Ramos (cell line): ENCODE measurements at regions not wholly inside any gene's neighbourhood (a gene's known extent, or its start where the extent isn't known, plus 50 kb on each side); places are given as distances from the start of the nearest gene placed in this dataset.
"Not testable (repeated sequence)": the region's sequence is repeated elsewhere in the genome, so short reads cannot be mapped to it uniquely, and the experiment has no call there.

Experiments used
- in situ Hi-C: fragments of 300-500 bp; cut with MboI; formaldehyde crosslinking; loops from one replicate; pipeline ENCODE4 v1.14.3; 2022; ENCODE audit warnings: low sequenced_read_pairs; ENCODE audit not compliant: unreplicated experiment

- in situ Hi-C loops = no loop called here
Measured at GRCh38 chr6:164107297-164107995, 692.9 kb downstream of the QKI start.

DNA sequence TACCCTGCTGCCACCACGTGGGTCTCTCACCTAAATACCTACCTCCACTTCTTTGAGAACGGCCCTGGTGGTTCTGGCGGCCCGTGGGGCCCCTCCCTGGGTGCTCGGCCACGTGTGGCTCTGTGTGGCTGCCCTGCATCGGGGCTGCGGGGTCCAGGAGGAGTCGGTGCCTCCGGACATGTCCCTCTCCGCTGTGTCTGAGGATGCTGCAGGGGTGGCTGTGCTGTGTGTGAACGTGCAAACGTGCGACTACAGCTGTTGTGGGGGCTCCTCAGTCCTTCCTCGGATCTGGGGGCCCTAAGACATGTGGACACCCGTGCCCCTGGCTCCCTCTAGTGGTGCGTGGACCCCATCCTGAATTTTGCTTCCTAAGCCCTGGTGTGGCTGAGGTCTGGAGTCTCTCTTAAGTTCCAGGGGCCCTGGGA lies 691.8 kb downstream of the QKI start:
- in situ Hi-C loops = no loop called here

GRCh38 chr6:164105705-164106104 lies 691.2 kb downstream of the QKI start:
- in situ Hi-C loops = no loop called here

DNA sequence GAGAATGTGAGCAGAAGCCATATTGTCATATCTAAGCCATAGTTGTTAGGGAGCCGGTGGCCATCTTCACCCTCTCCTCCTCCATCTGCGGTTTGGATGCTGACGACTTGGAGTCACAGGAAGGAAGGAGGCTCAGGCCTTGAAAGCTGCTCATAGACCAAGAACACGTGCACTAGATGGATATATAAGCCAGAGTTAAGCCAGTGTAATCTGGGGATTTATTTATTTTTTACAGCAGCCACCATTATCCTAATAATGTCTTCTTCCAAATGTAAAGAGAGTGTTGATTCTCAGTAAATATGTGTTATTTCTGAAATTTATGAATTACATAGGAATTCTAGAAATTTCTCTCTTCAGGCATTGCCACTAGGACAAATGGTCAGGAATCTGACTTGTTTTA lies 689.9 kb downstream of the QKI start:
- in situ Hi-C loops = no loop called here

DNA sequence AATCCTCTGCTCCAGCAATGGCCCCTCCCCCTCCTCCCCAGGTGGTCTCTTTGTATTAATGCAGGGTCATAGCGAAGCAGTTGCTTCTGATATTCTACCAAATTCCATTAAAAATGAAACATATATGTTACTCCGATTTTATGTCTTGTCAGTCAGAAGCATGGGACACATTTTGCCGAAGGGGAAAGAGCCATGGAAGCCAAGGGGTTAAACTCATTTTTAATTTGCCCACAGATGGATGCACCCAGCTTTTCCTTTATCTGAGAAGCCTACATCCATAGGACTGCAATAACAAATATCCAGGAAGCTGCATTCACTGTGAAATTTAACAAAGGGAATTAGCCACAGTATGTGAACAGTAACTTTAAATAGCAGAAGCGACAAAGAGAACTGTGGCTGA lies 688.2 kb downstream of the QKI start:
- in situ Hi-C loops = no loop called here

DNA sequence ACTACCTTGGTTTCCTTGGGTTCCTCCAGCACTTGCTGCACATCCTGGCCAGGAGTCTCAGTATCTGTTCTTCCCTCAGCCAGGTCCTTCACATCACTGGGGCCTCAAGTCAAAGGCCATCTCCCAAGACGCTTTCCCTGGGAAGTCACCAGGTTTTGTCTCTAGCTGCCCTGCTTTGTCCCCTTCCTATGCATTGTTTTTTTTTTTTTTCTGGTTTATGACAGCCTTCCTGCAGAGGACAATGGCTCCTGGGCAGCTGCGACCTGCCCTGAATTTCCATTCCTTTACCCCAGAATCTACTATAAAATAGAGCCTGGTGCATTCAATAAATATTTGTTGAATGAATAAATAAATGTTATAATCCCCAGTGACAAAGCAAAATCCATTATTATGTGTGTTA lies 687.3 kb downstream of the QKI start:
- in situ Hi-C loops = no loop called here

GRCh38 chr6:164099269-164099865 lies 684.8 kb downstream of the QKI start:
- in situ Hi-C loops = no loop called here

- in situ Hi-C loops = no loop called here
Measured at GRCh38 chr6:164098857-164099267, 684.3 kb downstream of the QKI start.

DNA sequence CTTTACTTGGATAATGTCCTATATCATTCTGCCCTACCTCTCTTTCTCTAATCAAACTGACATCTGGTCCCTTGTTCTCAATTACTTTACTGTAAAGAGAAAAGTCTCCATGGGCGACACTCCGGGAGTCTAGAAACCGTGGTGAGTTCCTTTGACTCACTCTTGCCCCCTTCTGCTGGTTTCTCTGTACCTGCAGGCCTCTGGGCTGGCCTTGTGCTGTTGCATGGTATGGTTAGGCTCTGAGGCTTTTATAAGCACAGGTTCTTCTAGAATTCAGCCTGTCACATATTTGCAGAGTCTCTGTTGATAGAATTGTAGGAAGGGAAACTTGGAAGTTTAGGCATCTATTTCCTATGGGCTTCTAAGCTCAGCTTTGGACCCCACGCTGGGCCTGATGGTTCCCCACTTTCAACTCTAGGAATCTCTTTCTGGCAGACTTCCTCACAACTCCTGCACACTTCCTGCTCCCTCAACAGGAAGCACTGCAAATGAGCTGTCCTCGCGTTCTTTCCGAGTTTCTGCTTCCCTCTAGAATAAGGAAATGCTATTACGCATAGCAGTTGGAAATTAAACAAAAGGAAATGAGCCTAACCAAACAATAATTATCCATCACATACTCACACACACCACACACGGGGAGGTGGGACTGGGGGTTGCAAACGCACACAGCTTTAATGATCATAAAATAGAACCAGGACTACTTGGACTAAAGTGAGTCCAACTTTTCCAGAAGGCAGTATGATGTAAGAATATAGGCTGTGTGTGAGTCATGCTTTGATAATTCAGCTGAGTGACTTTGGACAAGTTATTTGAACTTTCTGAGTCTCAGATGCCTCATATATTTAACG lies 683.3 kb downstream of the QKI start:
- in situ Hi-C loops = no loop called here

DNA sequence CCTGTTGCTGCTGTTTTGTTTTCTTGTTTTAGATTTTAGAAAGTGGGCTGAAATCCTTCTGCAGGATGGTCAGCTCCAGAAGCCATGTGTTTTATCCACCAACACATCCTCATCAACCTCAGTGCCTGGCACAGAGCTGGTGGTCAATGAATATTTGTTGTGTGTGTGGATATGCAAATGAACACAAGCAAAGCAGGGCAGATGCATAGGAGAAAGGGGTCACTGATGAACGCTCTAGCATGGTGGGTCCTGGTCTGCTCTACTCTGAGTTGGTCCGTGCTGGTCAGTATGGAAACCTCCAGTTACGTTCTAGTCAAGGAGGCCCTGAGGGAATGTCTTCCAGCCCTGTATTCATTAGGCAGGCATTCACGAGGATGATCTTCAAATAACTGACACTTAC lies 682.5 kb downstream of the QKI start:
- in situ Hi-C loops = no loop called here

GRCh38 chr6:164095056-164095455 lies 680.5 kb downstream of the QKI start:
- in situ Hi-C loops = no loop called here

DNA sequence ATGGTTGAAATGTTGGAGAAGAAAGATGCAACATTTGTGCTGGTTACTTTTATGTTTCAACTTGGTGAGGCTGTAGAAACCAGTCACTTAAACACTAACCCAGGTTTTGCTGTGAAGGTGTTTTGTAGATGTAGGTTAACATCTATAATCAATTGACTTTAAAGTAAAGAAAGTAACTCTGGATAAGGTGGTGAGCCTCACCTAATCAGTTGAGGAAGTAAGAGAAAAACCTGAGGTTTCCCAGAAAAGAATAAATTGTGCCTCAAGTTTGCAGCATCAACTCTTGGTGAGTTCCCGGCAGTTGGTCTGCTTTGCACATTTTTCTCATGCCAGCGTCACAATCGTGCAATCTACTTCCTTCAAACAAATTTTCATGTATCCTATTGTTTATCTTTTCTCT lies 673.4 kb downstream of the QKI start:
- in situ Hi-C loops = no loop called here

DNA sequence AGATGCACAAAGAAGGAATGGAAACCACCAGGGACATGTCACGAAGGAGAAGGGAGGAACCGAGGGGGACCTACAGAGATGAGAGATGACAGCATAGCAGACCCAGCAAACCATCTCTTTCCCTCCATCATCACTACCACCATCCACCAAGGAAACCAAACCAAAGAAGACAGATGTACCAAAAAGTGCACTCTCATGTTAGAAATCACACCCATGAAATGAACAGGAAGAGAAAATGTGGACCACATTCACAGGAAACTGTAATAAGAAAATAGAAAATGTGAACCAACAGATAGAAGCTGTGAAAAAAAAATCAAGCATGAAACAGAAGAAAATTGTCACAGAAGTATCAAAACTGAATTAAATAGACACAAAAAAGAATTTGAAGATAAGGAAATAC lies 672.7 kb downstream of the QKI start:
- in situ Hi-C loops = no loop called here

GRCh38 chr6:164086076-164086887 lies 671.8 kb downstream of the QKI start:
- in situ Hi-C loops = no loop called here

- in situ Hi-C loops = no loop called here
Measured at GRCh38 chr6:164085091-164086075, 670.9 kb downstream of the QKI start.

DNA sequence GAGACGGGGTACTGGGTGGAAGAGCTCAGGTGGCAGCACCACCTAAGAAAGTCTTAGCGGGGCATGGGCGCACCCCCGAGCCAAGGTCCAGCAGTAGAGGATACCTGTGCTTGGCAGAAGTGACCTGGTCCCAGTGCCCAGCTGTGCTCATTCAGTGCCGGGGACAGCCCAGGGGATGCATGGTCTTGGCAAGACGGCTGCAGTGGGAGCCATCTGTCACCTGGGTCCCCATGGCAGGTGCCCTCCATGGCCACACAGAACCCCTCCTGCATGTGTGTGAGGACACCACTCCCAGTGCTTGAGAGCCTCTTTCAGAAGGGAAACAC lies 664.7 kb downstream of the QKI start:
- in situ Hi-C loops = no loop called here

GRCh38 chr6:164078532-164079274 lies 664.2 kb downstream of the QKI start:
- in situ Hi-C loops = no loop called here

DNA sequence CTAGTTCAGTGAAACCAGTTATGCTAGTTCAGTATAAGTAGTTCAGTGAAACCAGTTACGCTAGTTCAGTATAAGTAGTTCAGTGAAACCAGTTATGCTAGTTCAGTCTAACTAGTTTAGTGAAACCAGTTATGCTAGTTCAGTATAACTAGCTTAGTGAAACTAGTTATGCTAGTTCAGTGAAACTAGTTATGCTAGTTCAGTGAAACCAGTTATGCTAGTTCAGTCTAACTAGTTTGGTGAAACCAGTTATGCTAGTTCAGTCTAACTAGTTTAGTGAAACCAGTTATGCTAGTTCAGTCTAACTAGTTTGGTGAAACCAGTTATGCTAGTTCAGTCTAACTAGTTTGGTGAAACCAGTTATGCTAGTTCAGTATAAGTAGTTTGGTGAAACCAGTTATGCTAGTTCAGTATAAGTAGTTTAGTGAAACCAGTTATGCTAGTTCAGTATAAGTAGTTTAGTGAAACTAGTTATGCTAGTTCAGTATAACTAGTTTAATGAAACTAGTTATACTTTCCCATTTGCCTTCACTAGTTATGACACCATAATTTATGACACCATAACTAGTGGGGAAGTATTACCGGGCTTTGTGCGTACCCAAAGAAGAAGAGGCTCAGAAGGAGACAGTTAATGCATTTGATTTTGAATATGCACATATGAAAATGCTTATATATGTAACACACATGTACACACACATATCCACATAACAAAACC lies 662.5 kb downstream of the QKI start:
- in situ Hi-C loops = not testable (repeated sequence)
